Breast epithelium (tissue), 3 donors: ENCODE measurements at regions not wholly inside any gene's neighbourhood (a gene's known extent, or its start where the extent isn't known, plus 50 kb on each side); places are given as distances from the start of the nearest gene placed in this dataset.

ENCODE experiments used
- POLR2A ChIP-seq: fragments of 450-650 bp; IDR thresholded peaks from one replicate; pipeline ENCODE4 v1.6.1; 2016; ENCODE audit warnings: antibody characterized with exemption, mild to moderate bottlenecking, moderate library complexity
- POLR2AphosphoS5 ChIP-seq, 3 donors: sonication (generic); formaldehyde crosslinking; IDR thresholded peaks; one replicate each; pipeline ENCODE4 v1.6.1; 2017; ENCODE audit warnings: antibody characterized with exemption in 3 of 3

DNA sequence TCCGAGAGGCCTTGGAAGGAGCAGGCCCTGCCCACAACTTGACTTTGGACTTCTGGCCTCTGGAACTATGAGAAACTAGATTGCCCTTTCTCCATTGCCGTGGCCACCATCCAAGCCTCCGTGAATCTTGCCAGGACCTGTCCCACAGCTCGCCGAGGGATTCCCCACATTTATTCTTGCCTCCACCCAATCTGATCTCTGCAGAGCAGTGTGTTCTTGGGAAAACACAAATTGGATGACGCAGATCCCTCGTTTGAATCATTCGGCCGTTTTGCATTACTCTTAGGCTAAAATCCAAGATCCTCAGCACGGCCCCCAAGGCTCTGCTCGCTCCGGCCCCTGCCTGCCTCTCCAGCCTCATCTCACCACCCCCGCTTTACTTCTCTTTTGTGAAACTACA lies 364.2 kb downstream of the ZNF516 start:
- no peak for TF ChIP-seq POLR2AphosphoS5 (IDR thresholded peaks at IDR 0.05)
- no peak for TF ChIP-seq POLR2A
